H1 (cell line): ENCODE measurements at regions not wholly inside any gene's neighbourhood (a gene's known extent, or its start where the extent isn't known, plus 50 kb on each side); places are given as distances from the start of the nearest gene placed in this dataset.

Experiments
- CEBPB ChIP-seq: IDR thresholded peaks from 2 replicates; pipeline ENCODE4 v1.6.1; 2012; ENCODE audit warnings: low read depth, low read length
- JUND ChIP-seq: IDR thresholded peaks from 2 replicates; pipeline ENCODE4 v1.6.1; 2011; ENCODE audit warnings: mild to moderate bottlenecking, improper control_type of control experiment, low read length
- NANOG ChIP-seq: IDR thresholded peaks from 2 replicates; pipeline ENCODE4 v1.6.1; 2011; ENCODE audit warnings: low read length, low read depth, mild to moderate bottlenecking, inconsistent platforms; ENCODE audit not compliant: insufficient read depth, poor library complexity, severe bottlenecking
- POLR2AphosphoS5 ChIP-seq: IDR thresholded peaks from 2 replicates; pipeline ENCODE4 v1.6.1; 2011; ENCODE audit warnings: low read depth, low read length
- TF ChIP-seq, protein P1 (sequence below), 3 experiments: IDR thresholded peaks; 1 replicate in 2 of 3; 2 replicates in 1 of 3; pipeline versions ENCODE4 v1.5.1 to v1.6.1; 2011; ENCODE audit warnings: low read length in 3 of 3, mild to moderate bottlenecking in 3 of 3, inconsistent platforms in 2 of 3, low read depth in 1 of 3, moderate library complexity in 1 of 3; ENCODE audit not compliant: insufficient read depth in 1 of 3; ENCODE audit errors: control extremely low read depth in 1 of 3

DNA sequence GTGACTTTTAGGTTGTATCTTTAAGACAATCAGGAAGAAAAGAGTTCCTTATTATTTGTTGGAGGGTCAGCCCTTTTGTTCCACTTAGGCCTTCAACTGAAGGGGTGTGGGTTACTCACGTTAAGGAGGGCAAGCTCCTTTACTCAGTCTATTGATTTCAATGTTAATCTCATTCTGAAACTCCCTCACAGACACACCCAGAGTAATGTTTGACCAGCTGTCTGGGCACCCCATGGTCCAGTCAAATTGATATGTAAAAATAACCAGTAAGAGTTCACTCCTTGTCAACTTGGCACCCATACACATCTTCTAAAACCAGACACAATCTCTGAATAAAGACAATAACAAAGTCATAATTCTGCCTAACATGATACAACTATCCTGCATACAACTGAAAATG is 292.9 kb downstream of the KLF5 start (continued):
- TF ChIP-seq, protein P1, sequence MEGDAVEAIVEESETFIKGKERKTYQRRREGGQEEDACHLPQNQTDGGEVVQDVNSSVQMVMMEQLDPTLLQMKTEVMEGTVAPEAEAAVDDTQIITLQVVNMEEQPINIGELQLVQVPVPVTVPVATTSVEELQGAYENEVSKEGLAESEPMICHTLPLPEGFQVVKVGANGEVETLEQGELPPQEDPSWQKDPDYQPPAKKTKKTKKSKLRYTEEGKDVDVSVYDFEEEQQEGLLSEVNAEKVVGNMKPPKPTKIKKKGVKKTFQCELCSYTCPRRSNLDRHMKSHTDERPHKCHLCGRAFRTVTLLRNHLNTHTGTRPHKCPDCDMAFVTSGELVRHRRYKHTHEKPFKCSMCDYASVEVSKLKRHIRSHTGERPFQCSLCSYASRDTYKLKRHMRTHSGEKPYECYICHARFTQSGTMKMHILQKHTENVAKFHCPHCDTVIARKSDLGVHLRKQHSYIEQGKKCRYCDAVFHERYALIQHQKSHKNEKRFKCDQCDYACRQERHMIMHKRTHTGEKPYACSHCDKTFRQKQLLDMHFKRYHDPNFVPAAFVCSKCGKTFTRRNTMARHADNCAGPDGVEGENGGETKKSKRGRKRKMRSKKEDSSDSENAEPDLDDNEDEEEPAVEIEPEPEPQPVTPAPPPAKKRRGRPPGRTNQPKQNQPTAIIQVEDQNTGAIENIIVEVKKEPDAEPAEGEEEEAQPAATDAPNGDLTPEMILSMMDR (IDR thresholded peaks at IDR 0.05; ENCODE audit: control extremely low read depth in 1 of 3, insufficient read depth in 1 of 3, low read depth in 1 of 3, low read length in 3 of 3): no peak
- TF ChIP-seq CEBPB (no peak), POLR2AphosphoS5 (no peak), NANOG (no peak), JUND (no peak)
- TF ChIP-seq, all 59 proteins: peak for 0
